Keratinocyte (primary cell): ENCODE measurements at regions not wholly inside any gene's neighbourhood (a gene's known extent, or its start where the extent isn't known, plus 50 kb on each side); places are given as distances from the start of the nearest gene placed in this dataset.

Source experiments
- EZH2 ChIP-seq: IDR thresholded peaks from one replicate; pipeline ENCODE4 v1.6.1; 2012; ENCODE audit warnings: inconsistent platforms, mild to moderate bottlenecking, low read length, moderate library complexity
- TF ChIP-seq, protein P1 (sequence below), 3 experiments: IDR thresholded peaks in 1 of 3; conservative IDR thresholded peaks in 1 of 3; optimal IDR thresholded peaks in 1 of 3; 2 replicates in 2 of 3; 3 replicates in 1 of 3; pipeline versions ENCODE3 to v1.5.1; 2011; ENCODE audit warnings: low read length in 3 of 3, mild to moderate bottlenecking in 3 of 3, moderate library complexity in 2 of 3, control low read depth in 1 of 3, inconsistent platforms in 1 of 3; ENCODE audit not compliant: insufficient read depth in 2 of 3; ENCODE audit errors: extremely low read depth in 1 of 3

DNA sequence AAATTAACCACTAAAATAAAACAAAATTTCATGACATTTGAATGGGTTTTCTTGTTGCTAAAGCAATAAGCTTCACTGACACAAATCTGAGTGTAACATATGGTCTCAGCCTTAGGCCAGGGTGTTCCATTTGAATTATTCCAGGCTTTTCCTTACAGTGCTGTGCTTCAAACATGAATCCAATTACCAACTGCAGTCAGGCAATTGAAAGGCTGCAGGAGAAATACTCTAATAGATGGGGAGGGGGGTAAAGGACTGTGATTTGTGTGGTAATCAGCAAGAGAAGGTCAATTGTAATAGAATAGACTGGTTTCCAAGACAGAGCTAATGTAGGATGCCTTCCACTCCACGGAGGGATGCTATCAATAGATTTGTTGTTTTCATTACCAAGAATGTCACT, 466.7 kb downstream of the C3orf38 start:
- TF ChIP-seq, protein P1, sequence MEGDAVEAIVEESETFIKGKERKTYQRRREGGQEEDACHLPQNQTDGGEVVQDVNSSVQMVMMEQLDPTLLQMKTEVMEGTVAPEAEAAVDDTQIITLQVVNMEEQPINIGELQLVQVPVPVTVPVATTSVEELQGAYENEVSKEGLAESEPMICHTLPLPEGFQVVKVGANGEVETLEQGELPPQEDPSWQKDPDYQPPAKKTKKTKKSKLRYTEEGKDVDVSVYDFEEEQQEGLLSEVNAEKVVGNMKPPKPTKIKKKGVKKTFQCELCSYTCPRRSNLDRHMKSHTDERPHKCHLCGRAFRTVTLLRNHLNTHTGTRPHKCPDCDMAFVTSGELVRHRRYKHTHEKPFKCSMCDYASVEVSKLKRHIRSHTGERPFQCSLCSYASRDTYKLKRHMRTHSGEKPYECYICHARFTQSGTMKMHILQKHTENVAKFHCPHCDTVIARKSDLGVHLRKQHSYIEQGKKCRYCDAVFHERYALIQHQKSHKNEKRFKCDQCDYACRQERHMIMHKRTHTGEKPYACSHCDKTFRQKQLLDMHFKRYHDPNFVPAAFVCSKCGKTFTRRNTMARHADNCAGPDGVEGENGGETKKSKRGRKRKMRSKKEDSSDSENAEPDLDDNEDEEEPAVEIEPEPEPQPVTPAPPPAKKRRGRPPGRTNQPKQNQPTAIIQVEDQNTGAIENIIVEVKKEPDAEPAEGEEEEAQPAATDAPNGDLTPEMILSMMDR (optimal IDR thresholded peaks at IDR 0.05 in 1 of 3, IDR thresholded peaks at IDR 0.05 in 1 of 3, conservative IDR thresholded peaks at IDR 0.05 in 1 of 3; ENCODE audit: extremely low read depth in 1 of 3, insufficient read depth in 2 of 3, low read length in 3 of 3), result no peak
- TF ChIP-seq EZH2, result no peak
